GM21717 (cell line): ENCODE measurements at regions not wholly inside any gene's neighbourhood (a gene's known extent, or its start where the extent isn't known, plus 50 kb on each side); places are given as distances from the start of the nearest gene placed in this dataset.
"Not testable (repeated sequence)": the region's sequence is repeated elsewhere in the genome, so short reads cannot be mapped to it uniquely, and the experiment has no call there.

Experiments
- ATAC-seq: cut with Tn5 transposase; IDR thresholded peaks from one replicate; pipeline ENCODE4 v1.9.1; 2021; ENCODE audit warnings: mild to moderate bottlenecking, moderate library complexity; ENCODE audit not compliant: unreplicated experiment

GRCh38 chr1:223992456-223993246 is 121.3 kb upstream of the FBXO28 start:
- peak; percentile 100 for ATAC-seq

- ATAC-seq: not testable (repeated sequence)
Measured at GRCh38 chr1:223991297-223991857, 122.5 kb upstream of the FBXO28 start.

GRCh38 chr1:223961985-223962384 is 116.2 kb upstream of the TP53BP2 start:
- ATAC-seq: not testable (repeated sequence)

- ATAC-seq: not testable (repeated sequence)
Measured at GRCh38 chr1:223952801-223953200, 107.1 kb upstream of the TP53BP2 start.

GRCh38 chr1:223951551-223951950 is 105.8 kb upstream of the TP53BP2 start:
- ATAC-seq: not testable (repeated sequence)

GRCh38 chr1:223949944-223950343 is 104.2 kb upstream of the TP53BP2 start:
- ATAC-seq: not testable (repeated sequence)

GRCh38 chr1:223948041-223948440 is 102.3 kb upstream of the TP53BP2 start:
- ATAC-seq: not testable (repeated sequence)

- not testable (repeated sequence) for ATAC-seq
Measured at GRCh38 chr1:223936592-223936991, 90.8 kb upstream of the TP53BP2 start.

- not testable (repeated sequence) for ATAC-seq
Measured at GRCh38 chr1:223931476-223931875, 85.7 kb upstream of the TP53BP2 start.

GRCh38 chr1:223920805-223921204 is 75.1 kb upstream of the TP53BP2 start:
- ATAC-seq: not testable (repeated sequence)

GRCh38 chr1:223915476-223915875 is 69.7 kb upstream of the TP53BP2 start:
- not testable (repeated sequence) for ATAC-seq

- not testable (repeated sequence) for ATAC-seq
Measured at GRCh38 chr1:223913715-223914114, 68.0 kb upstream of the TP53BP2 start.

- not testable (repeated sequence) for ATAC-seq
Measured at GRCh38 chr1:223907943-223908587, 62.3 kb upstream of the TP53BP2 start.

GRCh38 chr1:223903221-223903620 is 57.5 kb upstream of the TP53BP2 start:
- not testable (repeated sequence) for ATAC-seq

GRCh38 chr1:223899775-223900174 is 54.0 kb upstream of the TP53BP2 start:
- ATAC-seq: not testable (repeated sequence)

- not testable (repeated sequence) for ATAC-seq
Measured at GRCh38 chr1:223897097-223897496, 51.4 kb upstream of the TP53BP2 start.

- not testable (repeated sequence) for ATAC-seq
Measured at GRCh38 chr1:223895950-223896349, 50.2 kb upstream of the TP53BP2 start.
